ENCODE measurements at regions not wholly inside any gene's neighbourhood (a gene's known extent, or its start where the extent isn't known, plus 50 kb on each side); places are given as distances from the start of the nearest gene placed in this dataset.
A peak's percentile ranks its signal among the peaks of the same experiment; 100 is the strongest.
"Not testable (repeated sequence)": the region's sequence is repeated elsewhere in the genome, so short reads cannot be mapped to it uniquely, and the experiment has no call there.

GRCh38 chr14:71354801-71355200, 447.5 kb downstream of the PCNX1 start:
- Mint-ChIP-seq H3K9me3 (peaks cover 18% of the 10 kb centered on the region), H3K4me3 (no peak overlapping the region), H3K4me1 (ENCODE audit: low read depth) (peaks cover 17% of the 10 kb centered on the region), H3K27ac (no peak overlapping the region), H3K36me3 (ENCODE audit: low read depth) (peaks cover 44% of the 10 kb centered on the region), H3K27me3 (ENCODE audit: low read depth) (no peaks in the 10 kb centered on the region)

- peaks cover 21% of the 10 kb centered on the region for H3K4me1 Mint-ChIP-seq (ENCODE audit: low read depth)
- peaks cover 23% of the 10 kb centered on the region for H3K9me3 Mint-ChIP-seq
- H3K27me3 Mint-ChIP-seq (ENCODE audit: low read depth) = no peaks in the 10 kb centered on the region
- peaks cover 45% of the 10 kb centered on the region for H3K36me3 Mint-ChIP-seq (ENCODE audit: low read depth)
- H3K27ac Mint-ChIP-seq = no peak overlapping the region
- H3K4me3 Mint-ChIP-seq = no peak overlapping the region
These were observed 448.3 kb downstream of the PCNX1 start for GRCh38 chr14:71355324-71356201.

DNA sequence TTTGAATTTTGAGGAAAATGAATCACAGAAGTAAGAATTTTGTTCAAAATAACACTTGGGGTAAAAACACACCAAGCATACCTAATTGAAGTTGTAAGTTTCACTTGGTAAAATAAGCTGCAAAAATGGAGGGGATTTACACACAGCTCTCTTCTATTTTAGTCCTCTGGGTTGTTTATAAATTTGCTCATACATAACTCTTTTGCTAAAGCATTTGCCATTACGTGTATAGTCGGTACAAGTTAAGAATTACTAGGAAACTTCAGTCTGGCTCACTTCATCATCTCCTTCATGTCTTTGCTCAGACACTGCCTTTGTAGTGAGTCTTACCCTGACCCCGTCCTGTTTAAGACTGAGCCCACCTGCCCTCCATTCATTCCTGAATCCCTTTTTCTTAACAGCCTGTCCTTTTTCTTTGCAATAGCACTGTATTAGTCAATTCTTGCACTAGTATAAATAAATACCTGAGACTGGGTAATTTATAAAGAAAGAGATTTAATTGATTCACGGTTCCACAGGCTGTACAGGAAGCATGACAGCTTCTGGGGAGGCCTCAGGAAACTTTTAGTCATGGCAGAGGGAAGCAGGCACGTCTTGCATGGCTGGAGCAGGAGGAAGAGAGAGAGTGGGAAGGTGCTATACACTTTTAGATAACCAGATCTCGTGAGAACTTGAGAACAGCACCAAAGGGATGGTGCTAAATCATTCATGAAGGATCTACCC, 451.1 kb downstream of the PCNX1 start:
- no peak overlapping the region for H3K4me3 Mint-ChIP-seq
- no peaks in the 10 kb centered on the region for H3K27me3 Mint-ChIP-seq (ENCODE audit: low read depth)
- H3K36me3 Mint-ChIP-seq (ENCODE audit: low read depth) = peaks cover 27% of the 10 kb centered on the region
- H3K27ac Mint-ChIP-seq = no peak overlapping the region
- H3K9me3 Mint-ChIP-seq = peaks cover 20% of the 10 kb centered on the region
- peaks cover 31% of the 10 kb centered on the region for H3K4me1 Mint-ChIP-seq (ENCODE audit: low read depth)

DNA sequence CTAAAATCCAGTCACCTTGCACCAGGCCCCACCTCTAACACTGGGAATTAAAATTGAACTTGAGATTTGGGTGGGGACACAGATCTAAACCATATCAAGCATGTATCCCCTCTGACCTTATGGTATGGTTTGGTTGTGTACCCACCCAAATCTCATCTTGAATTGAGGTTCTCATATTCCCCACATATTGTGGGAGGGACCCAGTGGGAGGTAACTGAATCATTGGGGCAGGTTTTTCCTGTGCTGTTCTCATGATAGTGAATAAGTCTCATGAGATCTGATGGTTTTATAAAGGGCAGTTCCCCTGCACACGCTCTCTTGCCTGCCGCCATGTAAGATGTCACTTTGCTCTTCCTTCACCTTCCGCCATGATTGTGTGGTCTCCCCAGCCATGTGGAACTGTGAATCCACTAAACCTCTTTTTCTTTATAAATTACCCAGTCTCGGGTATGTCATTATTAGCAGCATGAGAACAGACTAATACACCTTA, 451.7 kb downstream of the PCNX1 start:
- H3K27me3 Mint-ChIP-seq (ENCODE audit: low read depth); H3K4me3 Mint-ChIP-seq; H3K27ac Mint-ChIP-seq: not testable (repeated sequence)
- peaks cover 32% of the 10 kb centered on the region for H3K4me1 Mint-ChIP-seq (ENCODE audit: low read depth)
- H3K9me3 Mint-ChIP-seq = peaks cover 20% of the 10 kb centered on the region
- H3K36me3 Mint-ChIP-seq (ENCODE audit: low read depth) = peaks cover 25% of the 10 kb centered on the region

DNA sequence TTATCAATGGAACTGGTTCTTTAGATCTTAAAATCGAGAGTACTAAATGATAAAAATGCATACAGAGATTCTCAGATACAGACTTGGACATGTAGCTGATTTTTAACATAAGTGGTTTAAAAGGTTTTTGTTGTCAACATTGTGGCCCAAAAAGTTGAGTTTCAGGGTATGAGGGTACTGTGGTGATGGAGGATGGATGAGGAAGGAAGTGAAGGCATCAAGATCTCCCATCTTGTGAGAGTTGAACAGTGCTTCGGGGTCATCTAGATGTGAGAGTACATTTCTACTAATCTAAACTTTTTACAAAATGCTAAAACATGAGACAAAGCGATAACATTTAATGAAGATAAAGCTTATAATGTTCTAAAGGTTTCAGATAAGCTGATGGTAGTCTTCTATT, 452.6 kb downstream of the PCNX1 start:
- Mint-ChIP-seq H3K27ac (no peak overlapping the region), H3K4me1 (ENCODE audit: low read depth) (peaks cover 35% of the 10 kb centered on the region), H3K9me3 (peaks cover 20% of the 10 kb centered on the region), H3K4me3 (no peak overlapping the region), H3K36me3 (ENCODE audit: low read depth) (peaks cover 25% of the 10 kb centered on the region), H3K27me3 (ENCODE audit: low read depth) (no peaks in the 10 kb centered on the region)

DNA sequence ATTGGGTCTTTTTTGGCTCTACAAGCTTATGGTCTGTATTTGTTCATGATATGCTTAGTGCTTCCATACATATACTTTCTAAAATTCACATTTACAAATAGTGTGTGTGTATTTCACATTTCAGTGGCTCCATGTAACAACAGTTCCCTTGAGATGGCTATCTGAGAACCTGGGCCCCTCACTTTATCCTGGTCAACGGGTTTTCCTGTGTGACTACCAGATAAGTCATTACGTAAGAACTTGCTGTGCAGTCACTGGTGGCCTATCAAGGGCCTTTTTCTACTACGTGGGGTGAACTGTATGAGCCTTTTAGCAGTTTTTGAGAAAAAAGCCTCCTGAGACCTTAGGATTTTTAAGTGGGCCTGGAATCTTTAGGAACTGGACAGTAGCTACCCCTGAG, 454.1 kb downstream of the PCNX1 start:
- Mint-ChIP-seq H3K27ac (no peak overlapping the region), H3K9me3 (peaks cover 20% of the 10 kb centered on the region), H3K4me3 (no peak overlapping the region), H3K36me3 (ENCODE audit: low read depth) (peaks cover 21% of the 10 kb centered on the region), H3K27me3 (ENCODE audit: low read depth) (no peaks in the 10 kb centered on the region), H3K4me1 (ENCODE audit: low read depth) (peaks cover 28% of the 10 kb centered on the region)

DNA sequence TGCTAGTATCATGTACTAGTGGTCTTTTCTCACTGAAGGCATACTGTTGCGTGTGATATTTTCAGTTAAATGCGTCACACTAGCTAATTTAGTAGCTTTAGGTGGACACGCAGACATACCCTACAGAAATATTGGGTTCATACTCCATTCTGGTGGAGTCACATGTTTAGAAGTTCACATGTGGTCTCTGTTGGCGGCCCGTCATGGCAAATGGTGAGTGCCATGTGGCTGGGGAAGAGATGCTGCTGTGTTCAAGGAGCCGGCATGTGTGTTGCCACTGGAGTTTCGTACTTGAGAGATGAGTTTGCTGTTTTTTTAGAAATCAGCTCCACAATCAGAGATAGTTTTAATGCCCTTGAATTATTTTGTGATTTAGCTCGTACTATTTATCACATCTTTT, 454.6 kb downstream of the PCNX1 start:
- peaks cover 28% of the 10 kb centered on the region for H3K4me1 Mint-ChIP-seq (ENCODE audit: low read depth)
- peaks cover 21% of the 10 kb centered on the region for H3K36me3 Mint-ChIP-seq (ENCODE audit: low read depth)
- no peak overlapping the region for H3K27ac Mint-ChIP-seq
- H3K27me3 Mint-ChIP-seq (ENCODE audit: low read depth) = no peaks in the 10 kb centered on the region
- peaks cover 20% of the 10 kb centered on the region for H3K9me3 Mint-ChIP-seq
- no peak overlapping the region for H3K4me3 Mint-ChIP-seq

- H3K36me3 Mint-ChIP-seq (ENCODE audit: low read depth) = peaks cover 21% of the 10 kb centered on the region
- H3K9me3 Mint-ChIP-seq = peaks cover 20% of the 10 kb centered on the region
- no peak overlapping the region for H3K27ac Mint-ChIP-seq
- H3K27me3 Mint-ChIP-seq (ENCODE audit: low read depth) = no peaks in the 10 kb centered on the region
- no peak overlapping the region for H3K4me3 Mint-ChIP-seq
- H3K4me1 Mint-ChIP-seq (ENCODE audit: low read depth) = peaks cover 28% of the 10 kb centered on the region
These were observed 455.0 kb downstream of the PCNX1 start for GRCh38 chr14:71362282-71362681.

DNA sequence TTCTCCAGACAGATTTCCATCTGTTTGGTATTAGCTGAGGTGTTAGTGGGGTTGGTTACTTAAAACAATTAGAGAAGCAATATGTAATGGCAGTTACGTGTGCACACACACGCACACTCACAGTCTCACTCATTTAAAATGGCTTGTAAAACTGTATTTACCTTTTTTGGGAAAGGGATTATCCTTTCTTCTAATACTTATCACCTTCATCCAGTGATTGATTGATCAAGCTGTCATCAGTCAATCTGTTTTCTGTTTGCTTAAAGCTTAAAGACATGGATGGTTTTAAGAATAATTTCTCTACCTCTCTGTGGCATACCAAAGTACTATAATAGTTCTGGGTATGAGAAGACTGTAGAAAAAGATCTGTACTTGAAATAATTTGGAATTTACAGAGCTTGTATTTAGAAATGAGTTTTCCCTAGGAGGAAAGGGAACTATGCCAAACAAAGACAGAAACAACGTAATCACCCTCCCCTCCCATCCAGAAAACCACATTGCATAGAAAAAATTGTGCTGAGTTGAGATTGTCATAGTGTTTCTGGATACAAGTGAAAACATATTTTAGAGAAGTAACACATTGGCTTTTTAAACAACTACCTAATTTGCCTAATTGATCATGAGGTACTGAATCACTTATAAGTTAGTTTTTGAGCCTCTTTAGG, 455.8 kb downstream of the PCNX1 start:
- H3K27ac Mint-ChIP-seq = no peak overlapping the region
- peaks cover 23% of the 10 kb centered on the region for H3K36me3 Mint-ChIP-seq (ENCODE audit: low read depth)
- peaks cover 28% of the 10 kb centered on the region for H3K4me1 Mint-ChIP-seq (ENCODE audit: low read depth)
- peaks cover 19% of the 10 kb centered on the region for H3K9me3 Mint-ChIP-seq
- no peak overlapping the region for H3K4me3 Mint-ChIP-seq
- no peaks in the 10 kb centered on the region for H3K27me3 Mint-ChIP-seq (ENCODE audit: low read depth)

- H3K9me3 Mint-ChIP-seq = peaks cover 9% of the 10 kb centered on the region
- H3K4me3 Mint-ChIP-seq = no peak overlapping the region
- peaks cover 24% of the 10 kb centered on the region for H3K4me1 Mint-ChIP-seq (ENCODE audit: low read depth)
- no peak overlapping the region for H3K27ac Mint-ChIP-seq
- no peaks in the 10 kb centered on the region for H3K27me3 Mint-ChIP-seq (ENCODE audit: low read depth)
- H3K36me3 Mint-ChIP-seq (ENCODE audit: low read depth) = peaks cover 14% of the 10 kb centered on the region
These were observed 457.0 kb downstream of the PCNX1 start for GRCh38 chr14:71363946-71364925.

DNA sequence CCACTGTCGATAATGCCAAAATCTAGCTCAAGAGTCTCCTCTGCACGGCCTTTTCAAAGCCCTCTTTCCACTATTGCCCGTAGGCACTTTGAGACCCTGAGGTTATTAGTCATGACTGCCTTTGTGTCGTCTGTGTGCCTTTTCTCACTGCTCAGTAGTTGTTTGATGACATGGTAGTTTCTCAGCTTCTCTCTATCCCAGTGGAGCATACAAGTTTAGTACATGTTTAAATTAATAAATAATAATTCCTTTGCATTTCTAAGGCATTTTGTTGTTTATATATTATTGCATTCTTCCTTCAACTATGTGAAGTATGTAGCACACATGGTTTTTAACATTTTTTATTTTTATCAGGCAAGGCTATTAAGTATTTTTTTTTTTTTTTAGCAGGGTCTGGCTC, 458.1 kb downstream of the PCNX1 start:
- no peak overlapping the region for H3K4me3 Mint-ChIP-seq
- H3K27ac Mint-ChIP-seq = no peak overlapping the region
- peaks cover 3% of the 10 kb centered on the region for H3K9me3 Mint-ChIP-seq
- no peaks in the 10 kb centered on the region for H3K27me3 Mint-ChIP-seq (ENCODE audit: low read depth)
- H3K4me1 Mint-ChIP-seq (ENCODE audit: low read depth) = peaks cover 19% of the 10 kb centered on the region
- H3K36me3 Mint-ChIP-seq (ENCODE audit: low read depth) = peaks cover 9% of the 10 kb centered on the region

DNA sequence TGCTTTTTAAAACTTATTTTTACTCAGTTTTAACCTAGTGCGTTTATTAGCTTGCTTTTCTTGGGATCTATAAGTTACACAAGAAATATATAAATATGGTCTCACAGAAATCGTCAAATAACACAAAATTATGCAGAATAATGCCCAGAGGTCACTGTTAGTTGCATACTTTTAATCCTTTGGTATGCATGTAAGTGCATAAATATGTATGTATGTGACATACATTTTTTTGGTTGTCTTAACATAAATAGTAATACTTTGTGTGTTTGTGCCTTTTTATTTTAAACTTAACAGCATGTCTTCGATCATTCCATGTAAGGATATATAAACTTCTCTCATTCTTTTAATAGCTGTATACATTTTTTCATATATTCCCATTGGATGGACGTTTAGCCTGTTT, 459.6 kb downstream of the PCNX1 start:
- no peak overlapping the region for H3K4me3 Mint-ChIP-seq
- peaks cover 8% of the 10 kb centered on the region for H3K36me3 Mint-ChIP-seq (ENCODE audit: low read depth)
- peaks cover 25% of the 10 kb centered on the region for H3K4me1 Mint-ChIP-seq (ENCODE audit: low read depth)
- no peaks in the 10 kb centered on the region for H3K27me3 Mint-ChIP-seq (ENCODE audit: low read depth)
- H3K9me3 Mint-ChIP-seq = no peaks in the 10 kb centered on the region
- H3K27ac Mint-ChIP-seq = no peak overlapping the region

DNA sequence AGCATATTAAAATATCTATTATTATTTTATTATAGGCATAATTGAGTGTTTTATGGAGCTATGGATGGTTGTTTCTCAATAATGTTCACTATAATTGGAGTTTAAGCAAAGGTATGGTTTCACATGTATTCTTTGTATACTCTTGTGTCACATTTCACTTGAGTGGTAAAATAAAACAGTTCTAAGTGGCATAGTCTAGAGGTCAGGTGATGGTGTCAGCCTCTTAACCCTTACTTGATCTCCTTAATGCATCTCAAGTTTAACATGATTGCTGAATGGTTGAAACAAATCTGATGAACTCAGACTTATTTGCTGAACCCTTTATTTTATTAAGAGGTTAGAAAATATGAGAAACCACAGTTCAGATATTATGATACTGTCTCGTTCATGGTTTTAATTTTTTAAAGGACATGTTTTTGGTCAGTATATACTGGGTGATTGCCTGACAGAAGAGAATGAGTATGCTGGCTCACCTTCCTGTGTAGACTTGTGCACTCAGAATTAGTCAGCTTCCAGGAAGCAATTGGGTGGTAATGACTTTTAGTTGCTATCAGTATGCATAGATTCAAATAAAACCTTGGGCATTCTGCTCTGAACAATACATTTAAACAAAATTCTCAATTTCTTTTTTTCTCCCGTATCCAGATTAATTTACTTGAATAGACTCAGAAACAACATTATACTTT, 464.6 kb downstream of the PCNX1 start:
- Mint-ChIP-seq H3K9me3 (peaks cover 5% of the 10 kb centered on the region), H3K4me3 (peak overlapping the region; percentile 7), H3K4me1 (ENCODE audit: low read depth) (peaks cover 26% of the 10 kb centered on the region), H3K27ac (peak overlapping the region; percentile 3), H3K36me3 (ENCODE audit: low read depth) (peaks cover 21% of the 10 kb centered on the region), H3K27me3 (ENCODE audit: low read depth) (no peaks in the 10 kb centered on the region)
